ENCODE measurements at regions not wholly inside any gene's neighbourhood (a gene's known extent, or its start where the extent isn't known, plus 50 kb on each side); places are given as distances from the start of the nearest gene placed in this dataset.

GRCh38 chr2:78546843-78547242, 478.7 kb upstream of the REG3G start:
- no peaks in the 10 kb centered on the region for H3K27me3 ChIP-seq (ENCODE audit: control insufficient read depth, insufficient read depth, low read length, poor library complexity, severe bottlenecking)
- H3K4me3 ChIP-seq (ENCODE audit: low read length): no peak overlapping the region
- peaks cover 11% of the 10 kb centered on the region for H3K9me3 Mint-ChIP-seq
- no peak overlapping the region for H3K27ac ChIP-seq (ENCODE audit: low read depth, low read length)
- no peak overlapping the region for H3K4me3 Mint-ChIP-seq
- no peaks in the 10 kb centered on the region for H3K27me3 Mint-ChIP-seq (ENCODE audit: insufficient read depth)
- no peak overlapping the region for H3K9ac ChIP-seq (ENCODE audit: extremely low read depth, low read length, poor library complexity, severe bottlenecking)
- no peaks in the 10 kb centered on the region for H3K36me3 Mint-ChIP-seq (ENCODE audit: low read depth)
- no peak for DNase-seq
- TF ChIP-seq, protein P1, sequence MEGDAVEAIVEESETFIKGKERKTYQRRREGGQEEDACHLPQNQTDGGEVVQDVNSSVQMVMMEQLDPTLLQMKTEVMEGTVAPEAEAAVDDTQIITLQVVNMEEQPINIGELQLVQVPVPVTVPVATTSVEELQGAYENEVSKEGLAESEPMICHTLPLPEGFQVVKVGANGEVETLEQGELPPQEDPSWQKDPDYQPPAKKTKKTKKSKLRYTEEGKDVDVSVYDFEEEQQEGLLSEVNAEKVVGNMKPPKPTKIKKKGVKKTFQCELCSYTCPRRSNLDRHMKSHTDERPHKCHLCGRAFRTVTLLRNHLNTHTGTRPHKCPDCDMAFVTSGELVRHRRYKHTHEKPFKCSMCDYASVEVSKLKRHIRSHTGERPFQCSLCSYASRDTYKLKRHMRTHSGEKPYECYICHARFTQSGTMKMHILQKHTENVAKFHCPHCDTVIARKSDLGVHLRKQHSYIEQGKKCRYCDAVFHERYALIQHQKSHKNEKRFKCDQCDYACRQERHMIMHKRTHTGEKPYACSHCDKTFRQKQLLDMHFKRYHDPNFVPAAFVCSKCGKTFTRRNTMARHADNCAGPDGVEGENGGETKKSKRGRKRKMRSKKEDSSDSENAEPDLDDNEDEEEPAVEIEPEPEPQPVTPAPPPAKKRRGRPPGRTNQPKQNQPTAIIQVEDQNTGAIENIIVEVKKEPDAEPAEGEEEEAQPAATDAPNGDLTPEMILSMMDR (conservative IDR thresholded peaks at IDR 0.05): no peak
- no peaks in the 10 kb centered on the region for H3K4me1 ChIP-seq (ENCODE audit: control insufficient read depth, insufficient read depth, low read length)
- WGBS, 2 experiments (ENCODE audit: insufficient coverage in 1 of 2, insufficient read length in 1 of 2): 93 to 96% methylated on average over 6 to 14 of the region's 14 CpGs
- no peaks in the 10 kb centered on the region for H3K36me3 ChIP-seq (ENCODE audit: control insufficient read depth, insufficient read depth, low read length)
- H3K9me3 ChIP-seq (ENCODE audit: control insufficient read depth, low read length): no peaks in the 10 kb centered on the region
- H3K4me1 Mint-ChIP-seq: no peaks in the 10 kb centered on the region
- no peak overlapping the region for H3K27ac Mint-ChIP-seq

- Histone ChIP-seq H3K4me1 (ENCODE audit: control insufficient read depth, insufficient read depth, low read length) (no peaks in the 10 kb centered on the region), H3K9me3 (ENCODE audit: control insufficient read depth, low read length) (no peaks in the 10 kb centered on the region), H3K4me3 (ENCODE audit: low read length) (no peak overlapping the region), H3K27me3 (ENCODE audit: control insufficient read depth, insufficient read depth, low read length, poor library complexity, severe bottlenecking) (no peaks in the 10 kb centered on the region), H3K9ac (ENCODE audit: extremely low read depth, low read length, poor library complexity, severe bottlenecking) (no peak overlapping the region), H3K27ac (ENCODE audit: low read depth, low read length) (no peak overlapping the region), H3K36me3 (ENCODE audit: control insufficient read depth, insufficient read depth, low read length) (no peaks in the 10 kb centered on the region)
- no peak for DNase-seq
- TF ChIP-seq, protein P1 (conservative IDR thresholded peaks at IDR 0.05): no peak
- Mint-ChIP-seq H3K4me3 (no peak overlapping the region), H3K27me3 (ENCODE audit: insufficient read depth) (no peaks in the 10 kb centered on the region), H3K4me1 (no peaks in the 10 kb centered on the region), H3K36me3 (ENCODE audit: low read depth) (no peaks in the 10 kb centered on the region), H3K27ac (no peak overlapping the region), H3K9me3 (no peaks in the 10 kb centered on the region)
- 82% methylated on average over 2 of the region's 2 CpGs; no CpG with 5 or more reads in 1 of the 2 experiments for WGBS, 2 experiments (ENCODE audit: insufficient coverage in 1 of 2, insufficient read length in 1 of 2)
These were observed 475.7 kb upstream of the REG3G start for GRCh38 chr2:78549766-78550165.

GRCh38 chr2:78553866-78554647, 471.4 kb upstream of the REG3G start:
- no peak overlapping the region for H3K4me3 Mint-ChIP-seq
- H3K27ac Mint-ChIP-seq: no peak overlapping the region
- Histone ChIP-seq H3K9ac (ENCODE audit: extremely low read depth, low read length, poor library complexity, severe bottlenecking) (no peak overlapping the region), H3K27me3 (ENCODE audit: control insufficient read depth, insufficient read depth, low read length, poor library complexity, severe bottlenecking) (no peaks in the 10 kb centered on the region), H3K27ac (ENCODE audit: low read depth, low read length) (no peak overlapping the region), H3K4me1 (ENCODE audit: control insufficient read depth, insufficient read depth, low read length) (no peaks in the 10 kb centered on the region), H3K9me3 (ENCODE audit: control insufficient read depth, low read length) (no peaks in the 10 kb centered on the region), H3K36me3 (ENCODE audit: control insufficient read depth, insufficient read depth, low read length) (no peaks in the 10 kb centered on the region), H3K4me3 (ENCODE audit: low read length) (no peak overlapping the region)
- 92% methylated on average over 2 of the region's 3 CpGs; no CpG with 5 or more reads in 1 of the 2 experiments for whole genome bisulfite sequencing, 2 experiments (ENCODE audit: insufficient coverage in 1 of 2, insufficient read length in 1 of 2)
- no peaks in the 10 kb centered on the region for H3K27me3 Mint-ChIP-seq (ENCODE audit: insufficient read depth)
- no peaks in the 10 kb centered on the region for H3K36me3 Mint-ChIP-seq (ENCODE audit: low read depth)
- H3K9me3 Mint-ChIP-seq: peaks cover 8% of the 10 kb centered on the region
- DNase-seq: no peak
- H3K4me1 Mint-ChIP-seq: no peaks in the 10 kb centered on the region
- TF ChIP-seq, protein P1 (conservative IDR thresholded peaks at IDR 0.05): no peak
